ENCODE measurements at regions not wholly inside any gene's neighbourhood (a gene's known extent, or its start where the extent isn't known, plus 50 kb on each side); places are given as distances from the start of the nearest gene placed in this dataset.
"Not testable (repeated sequence)": the region's sequence is repeated elsewhere in the genome, so short reads cannot be mapped to it uniquely, and the experiment has no call there.

- DNase-seq (ENCODE audit: low spot score): no peak
Observed at GRCh38 chr7:91459539-91459938, 195.3 kb downstream of the FZD1 start.

- DNase-seq (ENCODE audit: low spot score): no peak
Observed at GRCh38 chr7:91462316-91462715, 198.1 kb downstream of the FZD1 start.

GRCh38 chr7:91463330-91463729 is 199.1 kb downstream of the FZD1 start:
- DNase-seq (ENCODE audit: low spot score): no peak

GRCh38 chr7:91465595-91466061 is 201.4 kb downstream of the FZD1 start:
- no peak for DNase-seq (ENCODE audit: low spot score)

- DNase-seq (ENCODE audit: low spot score): no peak
Observed at GRCh38 chr7:91468256-91468655, 204.0 kb downstream of the FZD1 start.

GRCh38 chr7:91473619-91474018 is 209.4 kb downstream of the FZD1 start:
- DNase-seq (ENCODE audit: low spot score): no peak

- no peak for DNase-seq (ENCODE audit: low spot score)
Observed at GRCh38 chr7:91474074-91474473, 209.8 kb downstream of the FZD1 start.

- DNase-seq (ENCODE audit: low spot score): not testable (repeated sequence)
Observed at GRCh38 chr7:91480470-91480869, 216.2 kb downstream of the FZD1 start.

GRCh38 chr7:91491868-91492267 is 227.6 kb downstream of the FZD1 start:
- DNase-seq (ENCODE audit: low spot score): no peak

- DNase-seq (ENCODE audit: low spot score): no peak
Observed at GRCh38 chr7:91492317-91492716, 228.1 kb downstream of the FZD1 start.

- DNase-seq (ENCODE audit: low spot score): no peak
Observed at GRCh38 chr7:91492773-91493172, 228.5 kb downstream of the FZD1 start.

- DNase-seq (ENCODE audit: low spot score): no peak
Observed at GRCh38 chr7:91494450-91494849, 230.2 kb downstream of the FZD1 start.

GRCh38 chr7:91496251-91496820 is 232.1 kb downstream of the FZD1 start:
- DNase-seq (ENCODE audit: low spot score): no peak

- not testable (repeated sequence) for DNase-seq (ENCODE audit: low spot score)
Observed at GRCh38 chr7:91497277-91497676, 233.0 kb downstream of the FZD1 start.

GRCh38 chr7:91503934-91504555 is 239.8 kb downstream of the FZD1 start:
- no peak for DNase-seq (ENCODE audit: low spot score)

- no peak for DNase-seq (ENCODE audit: low spot score)
Observed at GRCh38 chr7:91504919-91505318, 240.7 kb downstream of the FZD1 start.

- not testable (repeated sequence) for DNase-seq (ENCODE audit: low spot score)
Observed at GRCh38 chr7:91506966-91507365, 242.7 kb downstream of the FZD1 start.

- not testable (repeated sequence) for DNase-seq (ENCODE audit: low spot score)
Observed at GRCh38 chr7:91511861-91512260, 247.6 kb downstream of the FZD1 start.

- peak; percentile 88 for DNase-seq (ENCODE audit: low spot score)
Observed at GRCh38 chr7:91512958-91513357, 248.7 kb downstream of the FZD1 start.

- no peak for DNase-seq (ENCODE audit: low spot score)
Observed at GRCh38 chr7:91514591-91514990, 250.4 kb downstream of the FZD1 start.

GRCh38 chr7:91515961-91516360 is 251.7 kb downstream of the FZD1 start:
- no peak for DNase-seq (ENCODE audit: low spot score)

- DNase-seq (ENCODE audit: low spot score): no peak
Observed at GRCh38 chr7:91517201-91517785, 253.1 kb downstream of the FZD1 start.

- no peak for DNase-seq (ENCODE audit: low spot score)
Observed at GRCh38 chr7:91518058-91518457, 253.8 kb downstream of the FZD1 start.
